Body of pancreas (tissue), 4 donors: ENCODE measurements at regions not wholly inside any gene's neighbourhood (a gene's known extent, or its start where the extent isn't known, plus 50 kb on each side); places are given as distances from the start of the nearest gene placed in this dataset.

ENCODE experiments used
- ATAC-seq: fragments of 150-250 bp; one replicate; pipeline ENCODE4 v1.9.1; 2016
- DNase-seq, 4 donors: peaks; one replicate each; pipeline ENCODE4 v3.0.0-alpha.2; 2019
- H3K27ac ChIP-seq, 4 donors: fragments of 200-600 bp; sonication (generic); 1 replicate in 3 of 4; 2 replicates in 1 of 4; pipeline versions ENCODE4 v1.5.1 to v1.6.1; 2016 to 2019; ENCODE audit warnings: mild to moderate bottlenecking in 1 of 4, mixed read lengths in 1 of 4, moderate library complexity in 1 of 4
- H3K27me3 ChIP-seq, 2 donors: fragments of 200-600 bp; sonication (generic); one replicate each; pipeline ENCODE4 v1.6.0; 2016; ENCODE audit warnings: mild to moderate bottlenecking in 1 of 2
- H3K36me3 ChIP-seq, 2 donors: fragments of 200-600 bp; sonication (generic); replicated peaks in 1 of 2; 2 replicates each; pipeline ENCODE4 v1.5.1; 2016; ENCODE audit warnings: low read depth in 2 of 2; ENCODE audit not compliant: insufficient read depth in 1 of 2
- H3K4me1 ChIP-seq: fragments of 200-600 bp; sonication (generic); one replicate; pipeline ENCODE4 v1.6.0; 2016
- H3K4me3 ChIP-seq, 2 donors: fragments of 200-600 bp; sonication (generic); 1 replicate in 1 of 2; 2 replicates in 1 of 2; pipeline ENCODE4 v1.5.1; 2016 to 2019
- H3K9me3 ChIP-seq, 3 donors: fragments of 200-600 bp; sonication (generic); 1 replicate in 2 of 3; 2 replicates in 1 of 3; pipeline ENCODE4 v1.5.1; 2016
- POLR2A ChIP-seq, 3 donors: fragments of 450-650 bp; IDR thresholded peaks; one replicate each; pipeline ENCODE4 v1.6.1; 2016; ENCODE audit warnings: antibody characterized with exemption in 3 of 3, mild to moderate bottlenecking in 2 of 3
- WGBS, 2 donors: methylation state at CpG; one replicate each; pipeline ENCODE4 v1.1.5; 2017; 5-methylcytosine and 5-hydroxymethylcytosine counted together
- intact Hi-C: fragments of 100-400 bp; cut with DNase I; formaldehyde crosslinking; loops from one replicate; pipeline ENCODE4 v1.15.1; 2023
- TF ChIP-seq, protein P1 (sequence below), 7 experiments: fragments of 450-650 bp in 4 of 7; fragments of 200-600 bp in 3 of 7; sonication (generic) in 3 of 7; IDR thresholded peaks; one replicate each; pipeline ENCODE4 v1.5.1; 2016 to 2019; ENCODE audit warnings: antibody characterized with exemption in 7 of 7

DNA sequence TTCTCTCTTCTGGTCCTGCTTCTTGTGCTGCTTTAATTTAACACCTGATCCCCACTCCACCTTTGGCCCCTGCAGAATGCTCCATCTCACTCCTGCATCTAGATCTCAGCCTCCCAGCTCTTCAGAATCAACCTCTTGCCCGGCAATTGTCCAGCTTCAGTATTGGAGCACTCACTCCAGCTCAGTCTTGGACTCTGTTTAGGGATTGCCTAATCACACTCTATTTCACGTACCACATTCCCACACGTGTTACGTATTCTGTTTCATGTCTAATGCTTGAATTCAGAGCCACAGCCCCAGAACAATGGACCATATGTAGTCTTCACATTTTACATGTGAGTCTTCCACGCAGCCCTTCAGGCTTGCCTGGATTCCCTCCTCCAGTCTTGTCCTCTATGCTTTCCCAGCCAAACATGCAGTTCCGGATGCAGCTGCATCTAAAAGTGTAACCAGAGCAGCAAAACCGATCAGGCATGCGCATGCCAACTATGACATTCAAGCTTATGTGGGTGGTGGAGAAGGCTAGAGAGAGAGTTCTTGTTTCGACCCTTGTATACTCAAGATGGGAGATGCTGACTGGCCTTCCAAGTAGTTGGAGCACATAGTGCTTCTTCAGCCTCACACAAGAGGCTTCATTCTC is 105.2 kb upstream of the FAM9A start:
- Histone ChIP-seq H3K4me1 (no peaks in the 10 kb centered on the region), H3K27me3 (no peaks in the 10 kb centered on the region), H3K9me3 (no peaks in the 10 kb centered on the region), H3K4me3 (no peak overlapping the region), H3K27ac (no peak overlapping the region), H3K36me3 (no peaks in the 10 kb centered on the region)
- no peak for TF ChIP-seq POLR2A (IDR thresholded peaks at IDR 0.05)
- TF ChIP-seq, protein P1, sequence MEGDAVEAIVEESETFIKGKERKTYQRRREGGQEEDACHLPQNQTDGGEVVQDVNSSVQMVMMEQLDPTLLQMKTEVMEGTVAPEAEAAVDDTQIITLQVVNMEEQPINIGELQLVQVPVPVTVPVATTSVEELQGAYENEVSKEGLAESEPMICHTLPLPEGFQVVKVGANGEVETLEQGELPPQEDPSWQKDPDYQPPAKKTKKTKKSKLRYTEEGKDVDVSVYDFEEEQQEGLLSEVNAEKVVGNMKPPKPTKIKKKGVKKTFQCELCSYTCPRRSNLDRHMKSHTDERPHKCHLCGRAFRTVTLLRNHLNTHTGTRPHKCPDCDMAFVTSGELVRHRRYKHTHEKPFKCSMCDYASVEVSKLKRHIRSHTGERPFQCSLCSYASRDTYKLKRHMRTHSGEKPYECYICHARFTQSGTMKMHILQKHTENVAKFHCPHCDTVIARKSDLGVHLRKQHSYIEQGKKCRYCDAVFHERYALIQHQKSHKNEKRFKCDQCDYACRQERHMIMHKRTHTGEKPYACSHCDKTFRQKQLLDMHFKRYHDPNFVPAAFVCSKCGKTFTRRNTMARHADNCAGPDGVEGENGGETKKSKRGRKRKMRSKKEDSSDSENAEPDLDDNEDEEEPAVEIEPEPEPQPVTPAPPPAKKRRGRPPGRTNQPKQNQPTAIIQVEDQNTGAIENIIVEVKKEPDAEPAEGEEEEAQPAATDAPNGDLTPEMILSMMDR (IDR thresholded peaks at IDR 0.05), result no peak
- WGBS, 2 donors, result 62 to 82% methylated on average over 1 to 9 of the region's 9 CpGs
- intact Hi-C loops, result no loop called here
- DNase-seq (no peak), ATAC-seq (no peak)

DNA sequence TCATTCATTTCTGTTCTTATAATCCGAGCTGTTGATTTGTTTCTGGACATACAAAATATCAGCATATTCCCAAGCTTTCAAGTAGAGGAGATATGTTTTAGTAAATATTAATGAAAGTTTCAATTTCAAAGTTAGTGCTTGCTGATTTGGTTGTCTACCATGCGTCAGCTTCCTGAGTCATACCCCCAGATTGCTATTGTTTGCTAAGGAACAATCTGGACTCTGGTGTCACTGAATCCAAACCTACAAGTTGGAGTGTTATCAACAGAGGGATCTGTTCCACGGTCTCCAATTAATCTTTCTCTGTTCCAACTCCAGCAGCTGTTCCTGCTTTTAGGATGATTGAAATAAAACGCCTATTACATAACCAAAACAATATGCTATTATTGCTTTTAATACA is 96.1 kb upstream of the FAM9A start:
- Histone ChIP-seq H3K4me3 (no peak overlapping the region), H3K27ac (no peak overlapping the region), H3K36me3 (no peaks in the 10 kb centered on the region), H3K4me1 (no peaks in the 10 kb centered on the region), H3K9me3 (no peaks in the 10 kb centered on the region), H3K27me3 (no peaks in the 10 kb centered on the region)
- 29 to 43% methylated on average over 4 of the region's 4 CpGs for WGBS, 2 donors
- TF ChIP-seq POLR2A (IDR thresholded peaks at IDR 0.05), result no peak
- TF ChIP-seq, protein P1 (IDR thresholded peaks at IDR 0.05), result no peak
- DNase-seq (no peak), ATAC-seq (no peak)
- intact Hi-C loops, result no loop called here

DNA sequence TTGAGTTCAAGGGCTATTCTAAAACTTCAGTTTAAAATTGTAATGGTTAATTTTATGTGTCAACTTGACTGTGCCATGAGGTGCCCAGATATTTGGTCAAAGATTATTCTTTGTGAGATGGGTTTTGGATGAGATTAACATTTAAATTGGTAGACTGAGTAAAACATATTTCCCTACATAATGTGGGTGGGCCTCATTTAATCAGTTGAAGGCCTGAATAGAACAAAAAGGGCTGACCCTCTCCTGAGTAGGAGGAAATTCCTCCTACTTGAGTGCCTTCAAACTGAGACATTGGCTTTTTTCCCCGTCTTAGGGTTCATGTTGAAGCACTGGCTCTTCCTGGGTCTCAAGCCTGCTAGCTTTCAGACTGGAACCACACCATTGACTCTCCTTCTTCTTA is 89.6 kb upstream of the FAM9A start:
- Histone ChIP-seq H3K4me1 (no peaks in the 10 kb centered on the region), H3K36me3 (no peaks in the 10 kb centered on the region), H3K9me3 (no peaks in the 10 kb centered on the region), H3K4me3 (no peak overlapping the region), H3K27ac (no peak overlapping the region), H3K27me3 (no peaks in the 10 kb centered on the region)
- 82 to 83% methylated on average over 1 of the region's 1 CpG for WGBS, 2 donors
- DNase-seq (no peak), ATAC-seq (no peak)
- intact Hi-C loops, result no loop called here
- TF ChIP-seq, protein P1 (IDR thresholded peaks at IDR 0.05), result no peak
- no peak for TF ChIP-seq POLR2A (IDR thresholded peaks at IDR 0.05)

DNA sequence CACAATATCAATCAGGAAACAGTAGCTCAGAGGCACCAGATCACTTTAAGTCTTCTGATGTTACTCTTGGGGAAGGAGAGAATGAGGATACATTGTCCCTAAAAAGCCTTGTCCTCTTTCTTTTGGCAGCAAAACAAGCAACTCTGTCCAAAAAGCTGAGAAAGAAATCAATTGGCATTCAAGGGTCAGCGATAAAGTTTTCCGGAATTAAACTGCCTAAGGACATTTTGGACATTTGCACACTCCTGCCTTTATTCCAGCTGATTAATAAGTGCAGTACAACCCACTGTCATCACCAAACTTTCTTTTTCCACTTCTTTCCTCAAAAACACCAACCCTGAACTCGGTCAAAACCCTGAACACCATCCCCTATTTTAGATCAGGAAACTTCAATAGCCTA is 85.8 kb upstream of the FAM9A start:
- Histone ChIP-seq H3K36me3 (no peaks in the 10 kb centered on the region), H3K27me3 (no peaks in the 10 kb centered on the region), H3K4me1 (no peaks in the 10 kb centered on the region), H3K4me3 (no peak overlapping the region), H3K27ac (no peak overlapping the region), H3K9me3 (no peaks in the 10 kb centered on the region)
- no peak for DNase-seq
- WGBS, 2 donors, result 25 to 30% methylated on average over 3 of the region's 3 CpGs
- TF ChIP-seq, protein P1 (IDR thresholded peaks at IDR 0.05), result no peak
- no peak for ATAC-seq
- intact Hi-C loops, result no loop called here

DNA sequence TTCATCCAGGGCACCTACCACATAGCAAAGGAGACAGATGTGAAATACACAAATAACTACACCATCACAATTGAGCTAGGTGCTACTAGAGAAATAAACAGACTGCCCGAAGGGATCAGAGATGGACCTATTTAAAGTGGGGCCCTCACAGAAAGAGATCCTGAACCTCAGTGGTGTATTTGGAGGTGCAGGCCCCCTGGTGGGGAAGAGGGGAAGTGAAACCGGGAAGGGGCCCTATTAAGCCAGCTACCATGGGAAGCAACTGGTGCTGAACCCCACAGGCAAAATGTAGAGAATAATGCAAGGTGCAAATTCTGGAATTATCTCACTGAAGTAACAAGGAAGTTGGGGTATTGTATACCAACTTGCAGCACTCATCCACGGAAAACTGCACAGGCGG is 78.6 kb upstream of the FAM9A start:
- 57 to 63% methylated on average over 4 of the region's 4 CpGs for WGBS, 2 donors
- no peak for ATAC-seq

More for the DNA sequence above, 78.6 kb upstream of the FAM9A start:
- peak; percentile 4 to 51 (median 16) for DNase-seq
- Histone ChIP-seq H3K9me3 (no peaks in the 10 kb centered on the region), H3K27ac (no peak overlapping the region), H3K4me3 (no peak overlapping the region), H3K4me1 (no peaks in the 10 kb centered on the region), H3K27me3 (no peaks in the 10 kb centered on the region), H3K36me3 (no peaks in the 10 kb centered on the region)
- intact Hi-C loops, result no loop called here
- TF ChIP-seq, protein P1 (IDR thresholded peaks at IDR 0.05), result peak in 5 of 7 experiments; percentile 13 to 38 (median 33)
- no peak for TF ChIP-seq POLR2A (IDR thresholded peaks at IDR 0.05)
